A549 (cell line): ENCODE measurements at regions not wholly inside any gene's neighbourhood (a gene's known extent, or its start where the extent isn't known, plus 50 kb on each side); places are given as distances from the start of the nearest gene placed in this dataset.

ENCODE experiments used
- ATAC-seq, 2 experiments: fragments of 200-7000 bp in 1 of 2; fragments of >200 bp in 1 of 2; cut with Nextera tagmentation in 1 of 2; cut with Tn5 transposase in 1 of 2; 3 replicates each; pipeline versions ENCODE4 v1.8.0 to v1.9.1; 2018 to 2020; ENCODE audit warnings: mild to moderate bottlenecking in 1 of 2, moderate library complexity in 1 of 2
- CTCF ChIA-PET: fragments of 300-600 bp; sonication (Branson Sonifier 250); formaldehyde crosslinking; extraction: SDS; loops from one replicate; lab custom pipeline; 2021; ENCODE audit warnings: antibody characterized with exemption, inconsistent platforms; lab: Yijun Ruan, JAX
- POLR2A ChIA-PET: fragments of 350-600 bp; formaldehyde crosslinking; extraction: SDS; loops from one replicate; lab custom pipeline; 2021; ENCODE audit warnings: antibody characterized with exemption, inconsistent platforms; lab: Yijun Ruan, JAX
- DNase-seq, 2 experiments: peaks; one replicate each; pipeline versions ENCODE4 v3.0.0 to v3.0.0-alpha.2; 2011 to 2016; ENCODE audit warnings: low read depth in 1 of 2, low spot score in 1 of 2
- FAIRE-seq: peaks from 2 replicates; lab custom pipeline; 2011; peaks lifted over from hg19 to GRCh38; lab: Jason Lieb, UNC
- H3K27ac ChIP-seq, 2 experiments: fragments of >200 bp; sonication (Bioruptor Twin); formaldehyde crosslinking; 3 replicates each; pipeline ENCODE4 v1.5.1; 2016 to 2017
- H3K4me1 ChIP-seq: fragments of >200 bp; sonication (Bioruptor Twin); formaldehyde crosslinking; 3 replicates; pipeline ENCODE4 v1.6.1; 2016
- H3K4me2 ChIP-seq: fragments of >200 bp; sonication (Bioruptor Twin); formaldehyde crosslinking; 3 replicates; pipeline ENCODE4 v1.6.1; 2016
- H3K4me3 ChIP-seq: fragments of >200 bp; sonication (Bioruptor Twin); formaldehyde crosslinking; 3 replicates; pipeline ENCODE4 v1.5.1; 2016
- H3K9me3 ChIP-seq: fragments of >200 bp; sonication (Bioruptor Twin); formaldehyde crosslinking; 3 replicates; pipeline ENCODE4 v1.6.1; 2016
- BHLHE40 ChIP-seq: IDR thresholded peaks from 2 replicates; pipeline ENCODE4 v1.6.1; 2012; ENCODE audit warnings: low read depth, low read length, inconsistent platforms
- CEBPB ChIP-seq, 2 experiments: fragments of >200 bp in 1 of 2; sonication (Bioruptor Twin) in 1 of 2; formaldehyde crosslinking in 1 of 2; IDR thresholded peaks; 2 replicates each; pipeline ENCODE4 v1.6.1; 2012 to 2016
- EP300 ChIP-seq, 2 experiments: fragments of >200 bp; sonication (Bioruptor Twin); formaldehyde crosslinking; IDR thresholded peaks; 2 replicates in 1 of 2; 3 replicates in 1 of 2; pipeline ENCODE4 v1.6.1; 2016 to 2017
- FOSB ChIP-seq: fragments of 250-450 bp; sonication (Bioruptor Pico); IDR thresholded peaks from 2 replicates; pipeline ENCODE4 v1.5.0; 2020; ENCODE audit warnings: mild to moderate bottlenecking, moderate library complexity
- HEYL ChIP-seq: fragments of 250-450 bp; sonication (Bioruptor Pico); IDR thresholded peaks from 2 replicates; pipeline ENCODE4 v1.8.0; 2021; ENCODE audit warnings: mild to moderate bottlenecking, moderate library complexity
- HOXA7 ChIP-seq: fragments of 250-450 bp; sonication (Bioruptor Pico); IDR thresholded peaks from 2 replicates; pipeline ENCODE4 v1.5.0; 2020; ENCODE audit warnings: mild to moderate bottlenecking, moderate library complexity
- HOXB13 ChIP-seq: fragments of 250-450 bp; sonication (Bioruptor Pico); IDR thresholded peaks from 2 replicates; pipeline ENCODE4 v1.5.0; 2020; ENCODE audit warnings: low read depth, mild to moderate bottlenecking, moderate library complexity
- KDM1A ChIP-seq: fragments of 200-600 bp; sonication (generic); IDR thresholded peaks from 2 replicates; pipeline ENCODE4 v1.6.1; 2016; ENCODE audit warnings: low read depth, mild to moderate bottlenecking
- MYC ChIP-seq: IDR thresholded peaks from 2 replicates; pipeline ENCODE4 v1.6.1; 2012; ENCODE audit warnings: mild to moderate bottlenecking, inconsistent platforms, low read length, improper control_type of control experiment, borderline replicate concordance
- POLR2AphosphoS2 ChIP-seq: conservative IDR thresholded peaks from 2 replicates; pipeline ENCODE4 v1.6.1; 2012; ENCODE audit warnings: low read length, improper control_type of control experiment, inconsistent platforms
- RAD21 ChIP-seq, 2 experiments: fragments of >200 bp in 1 of 2; sonication (Bioruptor Twin) in 1 of 2; formaldehyde crosslinking in 1 of 2; IDR thresholded peaks in 1 of 2; conservative IDR thresholded peaks in 1 of 2; 2 replicates in 1 of 2; 3 replicates in 1 of 2; pipeline ENCODE4 v1.6.1; 2012 to 2018; ENCODE audit warnings: inconsistent platforms in 1 of 2
- RFX5 ChIP-seq: fragments of 450-650 bp; IDR thresholded peaks from 2 replicates; pipeline ENCODE4 v1.7.1; 2014; ENCODE audit warnings: antibody characterized with exemption, mild to moderate bottlenecking, moderate library complexity
- SMC3 ChIP-seq: fragments of >200 bp; sonication (Bioruptor Twin); formaldehyde crosslinking; IDR thresholded peaks from 3 replicates; pipeline ENCODE4 v1.6.1; 2018; ENCODE audit warnings: inconsistent platforms
- TP53 ChIP-seq: fragments of 250-450 bp; sonication (Bioruptor Pico); IDR thresholded peaks from 2 replicates; pipeline ENCODE4 v1.5.0; 2021; ENCODE audit warnings: mild to moderate bottlenecking, moderate library complexity
- ZSCAN20 ChIP-seq: fragments of 250-450 bp; sonication (Bioruptor Pico); IDR thresholded peaks from 2 replicates; pipeline ENCODE4 v1.8.0; 2022; ENCODE audit warnings: mild to moderate bottlenecking, moderate library complexity
- WGBS: methylation state at CpG from one replicate; pipeline ENCODE4 v1.1.6; 2017; ENCODE audit errors: missing lambda C conversion rate; 5-methylcytosine and 5-hydroxymethylcytosine counted together
- TF ChIP-seq, protein P1 (sequence below): IDR thresholded peaks from 2 replicates; pipeline ENCODE4 v1.6.1; 2012
- TF ChIP-seq, protein P2 (sequence below): fragments of 250-450 bp; sonication (Bioruptor Pico); IDR thresholded peaks from 2 replicates; pipeline ENCODE4 v1.5.0; 2020; ENCODE audit warnings: low read depth, mild to moderate bottlenecking, moderate library complexity
- TF ChIP-seq, protein P3 (sequence below): fragments of >200 bp; sonication (Bioruptor Twin); formaldehyde crosslinking; IDR thresholded peaks from 3 replicates; pipeline ENCODE4 v1.5.1; 2016
- TF ChIP-seq, protein P4 (sequence below): fragments of >200 bp; sonication (Bioruptor Twin); formaldehyde crosslinking; IDR thresholded peaks from 3 replicates; pipeline ENCODE4 v1.6.1; 2016
- TF ChIP-seq, protein P5 (sequence below): fragments of 450-650 bp; IDR thresholded peaks from 2 replicates; pipeline ENCODE4 v1.6.1; 2014; ENCODE audit warnings: antibody characterized with exemption

DNA sequence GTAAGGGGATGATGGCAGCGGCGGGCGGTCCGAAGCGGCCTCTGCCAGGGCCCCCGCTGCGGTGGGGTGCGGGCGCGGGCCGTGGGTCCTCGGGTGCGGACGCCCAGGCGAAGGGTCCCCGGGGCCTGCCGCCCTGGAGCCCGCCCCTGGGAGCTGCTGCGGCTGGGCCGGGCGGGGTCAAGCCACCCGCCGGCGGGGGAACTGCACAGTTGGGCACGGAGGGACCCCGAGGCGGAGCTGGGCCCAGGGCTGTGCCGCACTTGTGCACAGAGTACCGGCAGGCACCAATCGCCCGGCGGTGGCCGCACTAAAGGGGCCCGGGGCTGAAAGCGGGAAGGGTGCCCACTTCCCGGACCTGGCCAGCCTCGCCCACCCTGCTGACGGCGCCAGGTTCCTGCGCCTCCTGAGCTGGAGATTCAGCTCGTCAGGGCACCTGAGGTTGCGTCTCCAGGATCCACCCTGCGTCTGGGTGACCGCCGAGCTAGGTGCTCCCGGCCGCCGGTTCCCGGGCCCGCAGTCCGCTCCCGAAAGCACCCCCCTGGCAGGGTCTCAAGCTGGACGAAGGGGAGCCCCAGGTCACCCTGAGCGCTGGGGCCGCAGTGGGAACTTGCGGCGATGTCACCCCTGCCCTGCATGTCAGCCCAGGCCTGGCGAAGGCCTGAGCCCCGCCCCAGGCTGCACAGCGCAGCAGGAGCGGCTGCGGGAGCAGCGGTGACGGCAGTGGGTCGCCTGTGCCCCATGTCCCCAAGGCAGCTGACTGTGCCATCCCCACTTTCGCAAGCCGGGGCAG lies 56.7 kb upstream of the ETV3 start (continued):
- no peak for TF ChIP-seq ZSCAN20 (CRISPR knock-in tag)
- TF ChIP-seq, all 56 proteins: peak for 0

DNA sequence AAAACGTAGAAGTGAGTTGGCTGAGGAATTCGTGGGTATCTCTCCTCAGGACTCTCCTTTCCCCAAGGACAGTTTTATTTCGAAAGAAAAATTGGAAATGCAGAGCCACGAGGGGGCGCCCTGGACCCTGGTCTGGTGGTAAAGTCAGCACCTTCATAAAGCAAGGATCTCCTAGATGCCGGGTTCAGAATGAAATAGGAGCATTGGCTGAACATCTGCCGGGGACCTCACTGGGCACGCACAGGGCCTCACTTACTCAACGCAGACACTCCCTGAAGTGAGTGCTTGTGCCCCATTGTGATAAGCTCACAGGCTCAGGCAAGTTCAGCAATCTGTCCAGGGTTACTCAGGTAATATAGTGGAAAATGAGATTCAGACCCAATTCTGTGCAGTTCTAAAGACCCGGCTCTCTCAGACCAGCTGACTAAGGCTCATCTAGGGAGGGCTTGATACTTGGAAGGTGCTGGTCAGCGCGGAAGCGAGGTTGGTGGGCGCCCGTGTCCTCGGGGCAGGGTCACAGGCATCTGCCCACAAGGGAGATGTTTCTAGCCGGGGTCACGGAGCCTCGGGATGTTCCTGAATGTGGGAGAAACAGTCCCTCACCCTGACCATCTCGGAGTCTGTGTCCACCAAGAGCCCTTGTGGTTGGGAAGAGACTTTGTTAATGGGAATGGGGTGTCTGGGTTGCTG lies 55.7 kb upstream of the ETV3 start:
- Histone ChIP-seq H3K27ac (no peak overlapping the region), H3K9me3 (no peaks in the 10 kb centered on the region), H3K4me3 (no peak overlapping the region), H3K4me2 (no peak overlapping the region), H3K4me1 (no peaks in the 10 kb centered on the region)
- FAIRE-seq (no peak), ATAC-seq (peak; percentile 40 to 77), DNase-seq (peak; percentile 66 to 67)
- 9% methylated on average over 14 of the region's 20 CpGs for WGBS
- ChIA-PET CTCF (interaction anchor here (0.9 to 7.2 kb wide), 8 partner anchors 9 to 927 kb away, joined by 3 to 38 read pairs (median 4); no protein-coding TSS in a partner anchor), POLR2A (no interaction called here)
- TF ChIP-seq, protein P1, sequence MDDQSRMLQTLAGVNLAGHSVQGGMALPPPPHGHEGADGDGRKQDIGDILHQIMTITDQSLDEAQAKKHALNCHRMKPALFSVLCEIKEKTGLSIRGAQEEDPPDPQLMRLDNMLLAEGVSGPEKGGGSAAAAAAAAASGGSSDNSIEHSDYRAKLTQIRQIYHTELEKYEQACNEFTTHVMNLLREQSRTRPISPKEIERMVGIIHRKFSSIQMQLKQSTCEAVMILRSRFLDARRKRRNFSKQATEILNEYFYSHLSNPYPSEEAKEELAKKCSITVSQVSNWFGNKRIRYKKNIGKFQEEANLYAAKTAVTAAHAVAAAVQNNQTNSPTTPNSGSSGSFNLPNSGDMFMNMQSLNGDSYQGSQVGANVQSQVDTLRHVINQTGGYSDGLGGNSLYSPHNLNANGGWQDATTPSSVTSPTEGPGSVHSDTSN, result no peak
- TF ChIP-seq KDM1A (no peak), HOXB13 (CRISPR knock-in tag) (no peak), BHLHE40 (no peak), RFX5 (no peak), CEBPB (IDR thresholded peaks at IDR 0.05) (0 out of 4 replicates have a peak, but pooled peaks of 1 of the 2 experiments have one; percentile 6), HEYL (CRISPR knock-in tag) (no peak), TP53 (CRISPR knock-in tag) (no peak), SMC3 (peak; percentile 78), FOSB (CRISPR knock-in tag) (no peak), POLR2AphosphoS2 (no peak), MYC (no peak), EP300 (IDR thresholded peaks at IDR 0.05) (no peak), HOXA7 (CRISPR knock-in tag) (no peak), RAD21 (conservative IDR thresholded peaks at IDR 0.05 in 1 of 2, IDR thresholded peaks at IDR 0.05 in 1 of 2) (peak; percentile 61 to 63)
- TF ChIP-seq, protein P2, sequence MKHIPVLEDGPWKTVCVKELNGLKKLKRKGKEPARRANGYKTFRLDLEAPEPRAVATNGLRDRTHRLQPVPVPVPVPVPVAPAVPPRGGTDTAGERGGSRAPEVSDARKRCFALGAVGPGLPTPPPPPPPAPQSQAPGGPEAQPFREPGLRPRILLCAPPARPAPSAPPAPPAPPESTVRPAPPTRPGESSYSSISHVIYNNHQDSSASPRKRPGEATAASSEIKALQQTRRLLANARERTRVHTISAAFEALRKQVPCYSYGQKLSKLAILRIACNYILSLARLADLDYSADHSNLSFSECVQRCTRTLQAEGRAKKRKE (CRISPR knock-in tag), result no peak
- TF ChIP-seq, protein P3, sequence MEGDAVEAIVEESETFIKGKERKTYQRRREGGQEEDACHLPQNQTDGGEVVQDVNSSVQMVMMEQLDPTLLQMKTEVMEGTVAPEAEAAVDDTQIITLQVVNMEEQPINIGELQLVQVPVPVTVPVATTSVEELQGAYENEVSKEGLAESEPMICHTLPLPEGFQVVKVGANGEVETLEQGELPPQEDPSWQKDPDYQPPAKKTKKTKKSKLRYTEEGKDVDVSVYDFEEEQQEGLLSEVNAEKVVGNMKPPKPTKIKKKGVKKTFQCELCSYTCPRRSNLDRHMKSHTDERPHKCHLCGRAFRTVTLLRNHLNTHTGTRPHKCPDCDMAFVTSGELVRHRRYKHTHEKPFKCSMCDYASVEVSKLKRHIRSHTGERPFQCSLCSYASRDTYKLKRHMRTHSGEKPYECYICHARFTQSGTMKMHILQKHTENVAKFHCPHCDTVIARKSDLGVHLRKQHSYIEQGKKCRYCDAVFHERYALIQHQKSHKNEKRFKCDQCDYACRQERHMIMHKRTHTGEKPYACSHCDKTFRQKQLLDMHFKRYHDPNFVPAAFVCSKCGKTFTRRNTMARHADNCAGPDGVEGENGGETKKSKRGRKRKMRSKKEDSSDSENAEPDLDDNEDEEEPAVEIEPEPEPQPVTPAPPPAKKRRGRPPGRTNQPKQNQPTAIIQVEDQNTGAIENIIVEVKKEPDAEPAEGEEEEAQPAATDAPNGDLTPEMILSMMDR, result peak; percentile 84
- TF ChIP-seq, protein P4, sequence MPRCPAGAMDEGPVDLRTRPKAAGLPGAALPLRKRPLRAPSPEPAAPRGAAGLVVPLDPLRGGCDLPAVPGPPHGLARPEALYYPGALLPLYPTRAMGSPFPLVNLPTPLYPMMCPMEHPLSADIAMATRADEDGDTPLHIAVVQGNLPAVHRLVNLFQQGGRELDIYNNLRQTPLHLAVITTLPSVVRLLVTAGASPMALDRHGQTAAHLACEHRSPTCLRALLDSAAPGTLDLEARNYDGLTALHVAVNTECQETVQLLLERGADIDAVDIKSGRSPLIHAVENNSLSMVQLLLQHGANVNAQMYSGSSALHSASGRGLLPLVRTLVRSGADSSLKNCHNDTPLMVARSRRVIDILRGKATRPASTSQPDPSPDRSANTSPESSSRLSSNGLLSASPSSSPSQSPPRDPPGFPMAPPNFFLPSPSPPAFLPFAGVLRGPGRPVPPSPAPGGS, result no peak
- TF ChIP-seq, protein P5, sequence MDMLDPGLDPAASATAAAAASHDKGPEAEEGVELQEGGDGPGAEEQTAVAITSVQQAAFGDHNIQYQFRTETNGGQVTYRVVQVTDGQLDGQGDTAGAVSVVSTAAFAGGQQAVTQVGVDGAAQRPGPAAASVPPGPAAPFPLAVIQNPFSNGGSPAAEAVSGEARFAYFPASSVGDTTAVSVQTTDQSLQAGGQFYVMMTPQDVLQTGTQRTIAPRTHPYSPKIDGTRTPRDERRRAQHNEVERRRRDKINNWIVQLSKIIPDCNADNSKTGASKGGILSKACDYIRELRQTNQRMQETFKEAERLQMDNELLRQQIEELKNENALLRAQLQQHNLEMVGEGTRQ, result no peak
